Endodermal cell (in vitro differentiated cells): ENCODE measurements at regions not wholly inside any gene's neighbourhood (a gene's known extent, or its start where the extent isn't known, plus 50 kb on each side); places are given as distances from the start of the nearest gene placed in this dataset.

Source experiments
- DNase-seq: peaks from one replicate; pipeline ENCODE4 v3.0.0-alpha.2; 2017
- H3K27ac ChIP-seq: 2 replicates; pipeline ENCODE4 v1.5.1; 2013; ENCODE audit warnings: mild to moderate bottlenecking, low read depth, low read length, moderate library complexity
- H3K27me3 ChIP-seq: 2 replicates; pipeline ENCODE4 v1.6.1; 2013; ENCODE audit warnings: mild to moderate bottlenecking, low read length, moderate library complexity; ENCODE audit not compliant: insufficient read depth, control insufficient read depth, poor library complexity, severe bottlenecking
- H3K36me3 ChIP-seq: 2 replicates; pipeline ENCODE4 v1.7.0; 2013; ENCODE audit warnings: mild to moderate bottlenecking, low read length, moderate library complexity; ENCODE audit not compliant: control insufficient read depth, insufficient read depth
- H3K4me1 ChIP-seq: one replicate; pipeline ENCODE4 v1.7.0; 2013; ENCODE audit warnings: low read length; ENCODE audit not compliant: control insufficient read depth, insufficient read depth
- H3K4me3 ChIP-seq: 2 replicates; pipeline ENCODE4 v1.5.1; 2013; ENCODE audit warnings: mild to moderate bottlenecking, low read length, moderate library complexity
- H3K9ac ChIP-seq: 2 replicates; pipeline ENCODE4 v1.6.1; 2013; ENCODE audit warnings: mild to moderate bottlenecking, low read length, moderate library complexity; ENCODE audit not compliant: poor library complexity, severe bottlenecking; ENCODE audit errors: extremely low read depth
- H3K9me3 ChIP-seq: 2 replicates; pipeline ENCODE4 v1.6.1; 2013; ENCODE audit warnings: mild to moderate bottlenecking, low read length, moderate library complexity; ENCODE audit not compliant: control insufficient read depth
- H3K27ac Mint-ChIP-seq: 2 replicates; pipeline ENCODE4 v1.8.0; 2020; ENCODE audit warnings: mixed read lengths
- H3K27me3 Mint-ChIP-seq: 2 replicates; pipeline ENCODE4 v1.8.0; 2021; ENCODE audit warnings: mild to moderate bottlenecking, mixed read lengths; ENCODE audit not compliant: insufficient read depth
- H3K36me3 Mint-ChIP-seq: 2 replicates; pipeline ENCODE4 v1.8.0; 2020; ENCODE audit warnings: low read depth, mixed read lengths
- H3K4me1 Mint-ChIP-seq: 2 replicates; pipeline ENCODE4 v1.8.0; 2020; ENCODE audit warnings: mixed read lengths
- H3K4me3 Mint-ChIP-seq: 2 replicates; pipeline ENCODE4 v1.8.0; 2020; ENCODE audit warnings: mild to moderate bottlenecking, moderate library complexity, mixed read lengths
- H3K9me3 Mint-ChIP-seq: 2 replicates; pipeline ENCODE4 v1.8.0; 2020; ENCODE audit warnings: mild to moderate bottlenecking, mixed read lengths
- WGBS, 2 experiments: methylation state at CpG; one replicate each; pipeline versions ENCODE4 v1.1.5 to v1.1.7; 2013; ENCODE audit warnings: missing lambda C conversion rate in 2 of 2, mixed read lengths in 1 of 2; ENCODE audit not compliant: insufficient coverage in 1 of 2, insufficient read length in 1 of 2; 5-methylcytosine and 5-hydroxymethylcytosine counted together
- TF ChIP-seq, protein P1 (sequence below): fragments of 200-600 bp; sonication (generic); conservative IDR thresholded peaks from 2 replicates; pipeline ENCODE4 v1.5.0; 2021; ENCODE audit warnings: antibody characterized with exemption, mild to moderate bottlenecking

DNA sequence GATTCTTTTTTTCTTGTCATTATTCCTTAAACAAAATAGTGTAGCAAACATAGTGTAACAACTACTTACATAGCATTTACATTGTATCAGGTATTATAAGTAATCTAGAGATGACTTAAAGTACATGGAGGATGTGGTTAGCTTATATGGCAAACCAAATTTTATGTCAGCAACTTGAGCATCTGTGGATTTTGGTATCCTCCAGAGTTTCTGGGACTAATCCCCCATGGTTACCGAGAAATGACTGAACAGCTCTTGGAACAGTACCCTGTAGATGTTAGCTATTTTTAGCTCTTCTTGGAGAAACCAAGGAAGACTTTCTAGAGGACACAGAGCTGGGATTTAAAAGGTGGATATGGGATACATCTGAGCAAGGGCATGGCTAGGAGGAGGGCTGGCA is 157.6 kb upstream of the KLF4 start:
- H3K9ac ChIP-seq = no peak overlapping the region
- Mint-ChIP-seq H3K9me3 (no peaks in the 10 kb centered on the region), H3K36me3 (no peaks in the 10 kb centered on the region), H3K4me3 (no peak overlapping the region), H3K27ac (no peak overlapping the region), H3K27me3 (peaks cover 33% of the 10 kb centered on the region), H3K4me1 (no peaks in the 10 kb centered on the region)
- DNase-seq = no peak
- WGBS, 2 experiments = 94 to 100% methylated on average over 1 of the region's 1 CpG
- H3K4me3 ChIP-seq = no peak overlapping the region
- H3K9me3 ChIP-seq = no peaks in the 10 kb centered on the region
- H3K4me1 ChIP-seq = no peaks in the 10 kb centered on the region
- no peaks in the 10 kb centered on the region for H3K36me3 ChIP-seq
- TF ChIP-seq, protein P1, sequence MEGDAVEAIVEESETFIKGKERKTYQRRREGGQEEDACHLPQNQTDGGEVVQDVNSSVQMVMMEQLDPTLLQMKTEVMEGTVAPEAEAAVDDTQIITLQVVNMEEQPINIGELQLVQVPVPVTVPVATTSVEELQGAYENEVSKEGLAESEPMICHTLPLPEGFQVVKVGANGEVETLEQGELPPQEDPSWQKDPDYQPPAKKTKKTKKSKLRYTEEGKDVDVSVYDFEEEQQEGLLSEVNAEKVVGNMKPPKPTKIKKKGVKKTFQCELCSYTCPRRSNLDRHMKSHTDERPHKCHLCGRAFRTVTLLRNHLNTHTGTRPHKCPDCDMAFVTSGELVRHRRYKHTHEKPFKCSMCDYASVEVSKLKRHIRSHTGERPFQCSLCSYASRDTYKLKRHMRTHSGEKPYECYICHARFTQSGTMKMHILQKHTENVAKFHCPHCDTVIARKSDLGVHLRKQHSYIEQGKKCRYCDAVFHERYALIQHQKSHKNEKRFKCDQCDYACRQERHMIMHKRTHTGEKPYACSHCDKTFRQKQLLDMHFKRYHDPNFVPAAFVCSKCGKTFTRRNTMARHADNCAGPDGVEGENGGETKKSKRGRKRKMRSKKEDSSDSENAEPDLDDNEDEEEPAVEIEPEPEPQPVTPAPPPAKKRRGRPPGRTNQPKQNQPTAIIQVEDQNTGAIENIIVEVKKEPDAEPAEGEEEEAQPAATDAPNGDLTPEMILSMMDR = no peak
- H3K27me3 ChIP-seq = peaks cover 45% of the 10 kb centered on the region
- H3K27ac ChIP-seq = no peak overlapping the region

GRCh38 chr9:107645464-107645833 is 155.9 kb upstream of the KLF4 start:
- DNase-seq = no peak
- Mint-ChIP-seq H3K4me1 (no peaks in the 10 kb centered on the region), H3K4me3 (no peak overlapping the region), H3K27me3 (peaks cover 37% of the 10 kb centered on the region), H3K36me3 (no peaks in the 10 kb centered on the region), H3K27ac (no peak overlapping the region), H3K9me3 (no peaks in the 10 kb centered on the region)
- no peak overlapping the region for H3K9ac ChIP-seq
- 97% methylated on average over 1 of the region's 1 CpG; no CpG with 5 or more reads in 1 of the 2 experiments for WGBS, 2 experiments
- H3K36me3 ChIP-seq = no peaks in the 10 kb centered on the region
- H3K4me1 ChIP-seq = no peaks in the 10 kb centered on the region
- H3K27me3 ChIP-seq = peaks cover 45% of the 10 kb centered on the region
- H3K27ac ChIP-seq = no peak overlapping the region
- TF ChIP-seq, protein P1 = no peak
- no peaks in the 10 kb centered on the region for H3K9me3 ChIP-seq
- no peak overlapping the region for H3K4me3 ChIP-seq

GRCh38 chr9:107644733-107645463 is 155.3 kb upstream of the KLF4 start:
- H3K27me3 Mint-ChIP-seq = peaks cover 37% of the 10 kb centered on the region
- no peaks in the 10 kb centered on the region for H3K4me1 ChIP-seq
- H3K36me3 Mint-ChIP-seq = no peaks in the 10 kb centered on the region
- H3K36me3 ChIP-seq = no peaks in the 10 kb centered on the region
- no peaks in the 10 kb centered on the region for H3K4me1 Mint-ChIP-seq
- H3K27ac Mint-ChIP-seq = no peak overlapping the region
- no peaks in the 10 kb centered on the region for H3K9me3 ChIP-seq
- H3K4me3 Mint-ChIP-seq = no peak overlapping the region
- H3K9me3 Mint-ChIP-seq = no peaks in the 10 kb centered on the region
- 88 to 93% methylated on average over 3 to 4 of the region's 4 CpGs for WGBS, 2 experiments
- no peak for DNase-seq
- no peak overlapping the region for H3K4me3 ChIP-seq
- H3K9ac ChIP-seq = no peak overlapping the region
- no peak overlapping the region for H3K27ac ChIP-seq
- H3K27me3 ChIP-seq = peaks cover 45% of the 10 kb centered on the region
- TF ChIP-seq, protein P1 = no peak
